Upper lobe of right lung (tissue), 1 donor: ENCODE measurements at regions not wholly inside any gene's neighbourhood (a gene's known extent, or its start where the extent isn't known, plus 50 kb on each side); places are given as distances from the start of the nearest gene placed in this dataset.

ENCODE experiments used
- ATAC-seq: fragments of 200-7000 bp; cut with Tn5 transposase; one replicate; pipeline ENCODE4 v1.9.1; 2020; ENCODE audit warnings: mild to moderate bottlenecking, moderate library complexity
- DNase-seq: peaks from one replicate; pipeline ENCODE4 v3.0.0-alpha.2; 2020
- H3K27ac ChIP-seq: fragments of 200-600 bp; one replicate; pipeline ENCODE4 v1.8.0; 2022
- H3K27me3 ChIP-seq: fragments of 200-600 bp; one replicate; pipeline ENCODE4 v1.8.0; 2022; ENCODE audit warnings: mild to moderate bottlenecking
- H3K36me3 ChIP-seq: fragments of 200-600 bp; one replicate; pipeline ENCODE4 v1.8.0; 2022
- H3K4me1 ChIP-seq: fragments of 200-600 bp; one replicate; pipeline ENCODE4 v1.8.0; 2022
- H3K4me3 ChIP-seq: fragments of 200-600 bp; one replicate; pipeline ENCODE4 v1.8.0; 2022; ENCODE audit warnings: mild to moderate bottlenecking
- H3K9me3 ChIP-seq: fragments of 200-600 bp; one replicate; pipeline ENCODE4 v1.8.0; 2022
- CTCF ChIP-seq: fragments of 200-600 bp; IDR thresholded peaks from one replicate; pipeline ENCODE4 v1.8.0; 2022; ENCODE audit warnings: antibody characterized with exemption
- intact Hi-C: fragments of 100-400 bp; cut with DNase I; formaldehyde crosslinking; loops from one replicate; pipeline ENCODE4 v1.11.0; 2022
- donor health status: DM: no; HTN: yes; CAD: no; lungs with severe emphysema.

GRCh38 chr6:137590684-137591083 is 96.5 kb upstream of the OLIG3 start:
- no peak overlapping the region for H3K27ac ChIP-seq
- H3K4me3 ChIP-seq = no peak overlapping the region
- H3K36me3 ChIP-seq = no peaks in the 10 kb centered on the region
- H3K9me3 ChIP-seq = no peaks in the 10 kb centered on the region
- ATAC-seq (no peak), DNase-seq (no peak)
- no peaks in the 10 kb centered on the region for H3K27me3 ChIP-seq
- TF ChIP-seq CTCF = no peak
- intact Hi-C loops = no loop called here
- no peaks in the 10 kb centered on the region for H3K4me1 ChIP-seq

DNA sequence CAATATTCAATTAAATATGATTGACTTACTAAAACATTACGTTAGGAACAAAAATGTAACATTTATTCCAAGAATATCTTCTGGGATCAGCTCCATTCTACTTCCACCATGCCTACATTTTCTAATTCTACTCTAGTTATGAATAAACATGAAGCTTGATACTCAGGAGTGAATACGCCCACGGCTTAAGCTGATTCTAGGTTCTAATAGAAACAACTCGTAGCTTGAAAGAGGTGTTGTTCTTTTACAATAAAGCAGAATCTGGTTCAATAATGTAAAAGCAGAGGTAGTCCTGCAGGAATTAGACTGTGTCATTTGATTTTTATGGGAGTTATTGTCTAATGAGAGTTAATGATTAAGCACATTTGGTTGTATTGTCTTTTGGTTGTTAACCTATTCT is 107.3 kb upstream of the OLIG3 start:
- Histone ChIP-seq H3K4me3 (no peak overlapping the region), H3K4me1 (no peaks in the 10 kb centered on the region), H3K27ac (no peak overlapping the region), H3K27me3 (peaks cover 24% of the 10 kb centered on the region), H3K36me3 (no peaks in the 10 kb centered on the region), H3K9me3 (no peaks in the 10 kb centered on the region)
- DNase-seq = no peak
- TF ChIP-seq CTCF = no peak
- no peak for ATAC-seq
- intact Hi-C loops = no loop called here

DNA sequence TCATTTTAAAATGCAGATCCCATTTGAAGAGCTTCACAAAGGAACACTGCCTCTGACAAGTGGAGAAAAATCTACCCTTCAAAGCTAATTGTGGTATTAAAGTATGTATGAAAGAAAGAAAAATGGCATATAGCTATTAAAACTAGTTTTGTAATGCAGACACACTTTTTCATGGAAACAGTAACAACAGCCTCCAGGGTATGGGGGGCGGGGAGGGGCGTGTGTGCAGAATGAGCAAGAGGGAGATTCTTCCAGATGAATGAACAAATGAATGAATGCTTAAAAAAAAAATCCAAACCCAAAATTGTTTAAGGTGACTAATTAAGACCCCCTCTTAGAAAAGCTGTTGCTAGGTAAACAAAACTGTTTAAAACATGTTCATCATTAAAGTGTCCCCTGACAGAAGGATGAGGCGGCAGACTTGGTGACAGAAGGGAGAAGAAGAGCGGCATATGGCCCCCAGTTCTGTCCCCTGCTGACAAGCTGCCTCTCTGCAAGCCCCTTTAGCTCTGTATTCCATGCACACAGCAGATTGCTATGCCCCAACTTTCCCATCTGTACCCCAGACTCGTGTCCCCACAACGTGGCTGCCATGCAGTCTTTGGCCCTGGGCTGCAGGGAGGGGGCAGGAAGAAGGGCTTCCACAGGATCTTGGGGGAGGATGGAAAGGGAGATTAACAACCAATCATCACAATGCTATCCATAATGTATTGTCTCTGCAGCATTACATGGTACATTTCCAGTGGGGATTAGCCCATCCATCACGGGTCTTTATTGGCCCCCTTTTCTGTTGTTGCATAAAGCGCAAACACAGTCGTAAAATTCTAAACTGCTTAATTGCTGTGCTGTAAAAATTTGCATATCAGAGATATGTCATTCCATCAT is 108.4 kb upstream of the OLIG3 start:
- Histone ChIP-seq H3K27me3 (peaks cover 24% of the 10 kb centered on the region), H3K4me1 (no peaks in the 10 kb centered on the region), H3K36me3 (no peaks in the 10 kb centered on the region), H3K9me3 (no peaks in the 10 kb centered on the region), H3K4me3 (no peak overlapping the region), H3K27ac (no peak overlapping the region)
- ATAC-seq = no peak
- no peak for DNase-seq
- TF ChIP-seq CTCF = no peak
- intact Hi-C loops = no loop called here

DNA sequence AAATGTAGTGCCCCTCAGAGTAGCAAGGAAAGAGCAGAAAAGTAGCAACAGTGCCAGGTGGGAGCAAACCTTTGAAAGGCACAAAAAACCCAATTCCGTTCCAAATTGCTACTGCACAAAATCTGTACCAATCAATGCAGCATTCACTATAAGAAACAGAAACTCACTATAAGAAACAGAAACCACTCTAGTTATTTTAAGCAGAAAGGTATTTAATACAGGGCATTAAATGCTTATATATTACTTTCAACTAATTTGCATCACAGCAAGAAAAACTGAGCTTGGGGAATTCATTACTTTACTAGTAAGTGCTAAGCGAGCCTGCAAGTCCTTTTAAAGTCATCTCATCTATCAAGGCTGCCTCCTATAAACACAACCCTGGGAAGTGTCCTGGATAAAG is 116.5 kb upstream of the OLIG3 start:
- no peak overlapping the region for H3K4me3 ChIP-seq
- H3K27me3 ChIP-seq = peaks cover 10% of the 10 kb centered on the region
- intact Hi-C loops = no loop called here
- no peaks in the 10 kb centered on the region for H3K36me3 ChIP-seq
- H3K9me3 ChIP-seq = no peaks in the 10 kb centered on the region
- no peak overlapping the region for H3K27ac ChIP-seq
- no peak for TF ChIP-seq CTCF
- ATAC-seq (no peak), DNase-seq (no peak)
- H3K4me1 ChIP-seq = no peaks in the 10 kb centered on the region

DNA sequence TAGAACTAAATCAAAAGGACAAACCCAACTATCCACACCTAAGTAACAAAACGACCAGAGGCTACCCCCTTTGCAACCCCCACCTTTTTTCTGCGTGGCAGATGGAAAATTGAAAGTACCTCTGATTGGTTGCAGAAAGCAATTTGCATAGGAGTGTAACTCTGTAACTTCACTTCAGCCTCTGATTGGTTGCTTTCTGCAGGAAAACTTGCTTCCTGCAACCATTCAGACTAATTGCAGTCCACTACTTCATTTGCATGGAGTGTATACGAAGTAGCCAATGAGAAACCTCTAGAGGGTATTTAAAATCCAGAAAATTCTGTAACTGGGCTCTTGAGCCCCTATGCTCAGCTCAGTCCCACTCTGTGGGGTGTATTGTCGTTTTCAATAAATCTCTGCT is 129.1 kb upstream of the OLIG3 start:
- Histone ChIP-seq H3K9me3 (no peaks in the 10 kb centered on the region), H3K36me3 (no peaks in the 10 kb centered on the region), H3K27ac (no peak overlapping the region), H3K27me3 (no peaks in the 10 kb centered on the region), H3K4me3 (no peak overlapping the region), H3K4me1 (no peaks in the 10 kb centered on the region)
- TF ChIP-seq CTCF = no peak
- intact Hi-C loops = no loop called here
- ATAC-seq (no peak), DNase-seq (no peak)
